ENCODE measurements at regions not wholly inside any gene's neighbourhood (a gene's known extent, or its start where the extent isn't known, plus 50 kb on each side); places are given as distances from the start of the nearest gene placed in this dataset.
"Not testable (repeated sequence)": the region's sequence is repeated elsewhere in the genome, so short reads cannot be mapped to it uniquely, and the experiment has no call there.

GRCh38 chr12:9293391-9293790 lies 85.2 kb upstream of the PZP start:
- H3K27ac Mint-ChIP-seq; H3K36me3 ChIP-seq (ENCODE audit: insufficient read depth, low read length); H3K27ac ChIP-seq (ENCODE audit: low read depth, low read length); intact Hi-C loops (cut with micrococcal nuclease); H3K27me3 ChIP-seq (ENCODE audit: insufficient read depth, low read length); POLR2A ChIA-PET (ENCODE audit: partially characterized antibody); H3K4me1 Mint-ChIP-seq; H3K9me3 Mint-ChIP-seq; H3K9me3 ChIP-seq (ENCODE audit: control insufficient read depth in 1 of 2, low read length in 2 of 2); H3K4me1 ChIP-seq (ENCODE audit: insufficient read depth, low read length); DNase-seq; CTCF ChIA-PET (ENCODE audit: partially characterized antibody); H3K4me3 Mint-ChIP-seq; H3K4me3 ChIP-seq (ENCODE audit: low read length in 2 of 2); H3K27me3 Mint-ChIP-seq; H3K36me3 Mint-ChIP-seq: not testable (repeated sequence)

- DNase-seq; CTCF ChIA-PET (ENCODE audit: partially characterized antibody); H3K4me1 ChIP-seq (ENCODE audit: insufficient read depth, low read length); H3K4me3 Mint-ChIP-seq; H3K36me3 Mint-ChIP-seq; H3K27me3 ChIP-seq (ENCODE audit: insufficient read depth, low read length); H3K9me3 ChIP-seq (ENCODE audit: control insufficient read depth in 1 of 2, low read length in 2 of 2); H3K36me3 ChIP-seq (ENCODE audit: insufficient read depth, low read length); H3K27ac ChIP-seq (ENCODE audit: low read depth, low read length); intact Hi-C loops (cut with micrococcal nuclease); H3K4me1 Mint-ChIP-seq; H3K9me3 Mint-ChIP-seq; H3K4me3 ChIP-seq (ENCODE audit: low read length in 2 of 2); H3K27ac Mint-ChIP-seq; POLR2A ChIA-PET (ENCODE audit: partially characterized antibody); H3K27me3 Mint-ChIP-seq: not testable (repeated sequence)
These were observed 81.8 kb upstream of the PZP start for GRCh38 chr12:9289984-9290383.

- H3K4me3 ChIP-seq (ENCODE audit: low read length in 2 of 2); H3K27me3 ChIP-seq (ENCODE audit: insufficient read depth, low read length); H3K36me3 Mint-ChIP-seq; H3K36me3 ChIP-seq (ENCODE audit: insufficient read depth, low read length); H3K9me3 Mint-ChIP-seq; DNase-seq; CTCF ChIA-PET (ENCODE audit: partially characterized antibody); H3K27me3 Mint-ChIP-seq; H3K9me3 ChIP-seq (ENCODE audit: control insufficient read depth in 1 of 2, low read length in 2 of 2); POLR2A ChIA-PET (ENCODE audit: partially characterized antibody); intact Hi-C loops (cut with micrococcal nuclease); H3K4me1 ChIP-seq (ENCODE audit: insufficient read depth, low read length); H3K27ac ChIP-seq (ENCODE audit: low read depth, low read length): not testable (repeated sequence)
- peaks cover 0 to 19% (median 3%) of the 10 kb centered on the region in 4 donors for H3K4me1 Mint-ChIP-seq
- peak overlapping the region in 7 of 8 donors; percentile 26 to 100 (median 94) for H3K4me3 Mint-ChIP-seq
- H3K27ac Mint-ChIP-seq: peak overlapping the region in 3 of 7 donors; percentile 87 to 98 (median 98)
These were observed 76.5 kb upstream of the PZP start for GRCh38 chr12:9284724-9285123.

- H3K36me3 ChIP-seq (ENCODE audit: insufficient read depth, low read length); CTCF ChIA-PET (ENCODE audit: partially characterized antibody); H3K36me3 Mint-ChIP-seq; H3K27me3 Mint-ChIP-seq; intact Hi-C loops (cut with micrococcal nuclease); H3K4me1 ChIP-seq (ENCODE audit: insufficient read depth, low read length); POLR2A ChIA-PET (ENCODE audit: partially characterized antibody); H3K27me3 ChIP-seq (ENCODE audit: insufficient read depth, low read length); H3K9me3 Mint-ChIP-seq; H3K9me3 ChIP-seq (ENCODE audit: control insufficient read depth in 1 of 2, low read length in 2 of 2); H3K4me3 ChIP-seq (ENCODE audit: low read length in 2 of 2): not testable (repeated sequence)
- peak overlapping the region in 7 of 8 donors; percentile 82 to 100 (median 96) for H3K4me3 Mint-ChIP-seq
- H3K27ac ChIP-seq (ENCODE audit: low read depth, low read length): peak overlapping the region; percentile 54
- H3K4me1 Mint-ChIP-seq: peaks cover 0 to 19% (median 3%) of the 10 kb centered on the region in 4 donors
- H3K27ac Mint-ChIP-seq: peak overlapping the region in 5 of 7 donors; percentile 73 to 98 (median 90)
- peak in 4 of 5 donors; percentile 10 to 43 (median 27) for DNase-seq
These were observed 76.0 kb upstream of the PZP start for GRCh38 chr12:9284197-9284596.

DNA sequence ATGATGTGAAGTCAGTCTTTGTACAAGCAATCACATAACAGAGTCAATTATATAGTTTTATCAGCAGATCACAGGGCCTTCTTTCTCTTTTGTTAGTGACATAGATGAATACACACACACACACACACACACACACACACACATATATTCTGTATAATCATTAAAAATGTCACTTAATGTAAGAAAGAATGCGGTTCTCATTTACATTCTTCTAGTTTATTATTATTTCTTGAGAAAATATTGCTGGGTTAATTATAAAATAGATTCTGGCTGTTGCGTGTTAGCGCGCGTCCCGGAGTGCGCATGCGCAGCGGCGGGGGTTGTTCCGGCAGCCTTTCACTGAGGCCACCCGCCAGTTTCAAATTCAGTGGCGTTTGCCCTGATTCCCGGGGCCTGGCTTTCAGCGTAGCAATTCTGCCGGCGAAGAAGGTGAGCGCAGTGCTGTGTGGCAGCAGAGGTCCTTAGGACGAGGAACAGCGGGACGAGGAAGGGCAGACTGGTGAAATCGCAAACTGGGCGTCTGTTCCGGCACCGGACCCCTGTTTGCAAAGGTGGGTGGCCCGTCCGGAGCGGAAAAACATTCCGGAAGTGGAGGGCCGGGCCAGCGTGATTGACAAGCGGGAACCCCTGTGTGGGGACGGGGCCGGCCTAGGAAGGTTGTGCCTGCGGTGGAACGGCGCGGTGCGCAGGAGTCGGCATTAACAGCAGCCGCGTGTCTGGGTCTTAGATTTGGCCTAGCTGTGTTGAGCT lies 75.3 kb upstream of the PZP start:
- peak overlapping the region in 1 of 2 donors; percentile 60 for H3K4me3 ChIP-seq (ENCODE audit: low read length in 2 of 2)
- H3K27me3 ChIP-seq (ENCODE audit: insufficient read depth, low read length); H3K27me3 Mint-ChIP-seq; H3K36me3 ChIP-seq (ENCODE audit: insufficient read depth, low read length); H3K4me1 ChIP-seq (ENCODE audit: insufficient read depth, low read length); H3K36me3 Mint-ChIP-seq; CTCF ChIA-PET (ENCODE audit: partially characterized antibody); H3K9me3 Mint-ChIP-seq; H3K9me3 ChIP-seq (ENCODE audit: control insufficient read depth in 1 of 2, low read length in 2 of 2); POLR2A ChIA-PET (ENCODE audit: partially characterized antibody); intact Hi-C loops (cut with micrococcal nuclease): not testable (repeated sequence)
- DNase-seq: peak; percentile 70 to 94 (median 87)
- Mint-ChIP-seq H3K4me3 (peak overlapping the region; percentile 83 to 100 (median 95)), H3K27ac (peak overlapping the region; percentile 63 to 98 (median 96)), H3K4me1 (peaks cover 0 to 19% (median 3%) of the 10 kb centered on the region in 4 donors)
- H3K27ac ChIP-seq (ENCODE audit: low read depth, low read length): peak overlapping the region; percentile 54

DNA sequence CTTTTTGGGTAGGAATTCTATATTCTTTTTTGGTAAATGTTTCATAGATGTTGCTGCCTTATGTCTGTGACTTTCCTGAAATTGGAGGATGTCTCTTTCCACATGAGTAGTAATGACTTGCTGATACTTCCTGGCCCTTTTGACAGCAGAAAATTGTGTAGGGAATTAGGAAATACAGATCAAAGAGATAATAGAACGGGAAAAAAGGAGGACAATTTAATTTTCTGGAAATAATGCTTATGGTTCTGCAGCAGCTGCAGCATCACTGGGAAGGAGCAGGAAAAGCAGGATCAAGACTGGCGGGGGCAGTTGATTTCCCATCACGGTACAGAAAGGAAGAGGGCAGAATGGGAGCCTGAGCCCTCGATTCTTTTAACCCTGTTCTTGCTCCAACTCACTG lies 68.8 kb upstream of the PZP start:
- CTCF ChIA-PET (ENCODE audit: partially characterized antibody): no interaction called here
- Histone ChIP-seq H3K36me3 (ENCODE audit: insufficient read depth, low read length) (no peaks in the 10 kb centered on the region), H3K27ac (ENCODE audit: low read depth, low read length) (no peak overlapping the region), H3K4me3 (ENCODE audit: low read length in 2 of 2) (no peak overlapping the region), H3K4me1 (ENCODE audit: insufficient read depth, low read length) (no peaks in the 10 kb centered on the region), H3K27me3 (ENCODE audit: insufficient read depth, low read length) (no peaks in the 10 kb centered on the region), H3K9me3 (ENCODE audit: control insufficient read depth in 1 of 2, low read length in 2 of 2) (no peaks in the 10 kb centered on the region)
- H3K9me3 Mint-ChIP-seq: peaks cover 0 to 2% (median 0%) of the 10 kb centered on the region in 8 donors
- H3K27me3 Mint-ChIP-seq: peaks cover 0 to 7% of the 10 kb centered on the region in 2 donors
- H3K4me1 Mint-ChIP-seq: peaks cover 0 to under 1% (median 0%) of the 10 kb centered on the region in 4 donors
- no peak overlapping the region for H3K4me3 Mint-ChIP-seq
- POLR2A ChIA-PET (ENCODE audit: partially characterized antibody): no interaction called here
- H3K36me3 Mint-ChIP-seq: no peaks in the 10 kb centered on the region
- H3K27ac Mint-ChIP-seq: no peak overlapping the region
- DNase-seq: no peak
- intact Hi-C loops (cut with micrococcal nuclease): no loop called here

- POLR2A ChIA-PET (ENCODE audit: partially characterized antibody): no interaction called here
- intact Hi-C loops (cut with micrococcal nuclease): no loop called here
- peaks cover 2 to 3% of the 10 kb centered on the region in 2 donors for H3K27me3 Mint-ChIP-seq
- H3K4me1 Mint-ChIP-seq: no peaks in the 10 kb centered on the region
- no peak overlapping the region for H3K27ac Mint-ChIP-seq
- no peak overlapping the region for H3K4me3 Mint-ChIP-seq
- no peaks in the 10 kb centered on the region for H3K9me3 ChIP-seq (ENCODE audit: control insufficient read depth in 1 of 2, low read length in 2 of 2)
- CTCF ChIA-PET (ENCODE audit: partially characterized antibody): no interaction called here
- H3K36me3 ChIP-seq (ENCODE audit: insufficient read depth, low read length): no peaks in the 10 kb centered on the region
- H3K9me3 Mint-ChIP-seq: peaks cover 0 to 2% (median 0%) of the 10 kb centered on the region in 8 donors
- no peaks in the 10 kb centered on the region for H3K36me3 Mint-ChIP-seq
- no peak overlapping the region for H3K4me3 ChIP-seq (ENCODE audit: low read length in 2 of 2)
- no peak overlapping the region for H3K27ac ChIP-seq (ENCODE audit: low read depth, low read length)
- H3K27me3 ChIP-seq (ENCODE audit: insufficient read depth, low read length): no peaks in the 10 kb centered on the region
- no peak for DNase-seq
- H3K4me1 ChIP-seq (ENCODE audit: insufficient read depth, low read length): no peaks in the 10 kb centered on the region
These were observed 65.1 kb upstream of the PZP start for GRCh38 chr12:9273276-9273675.
